Parathyroid adenoma (tissue), 2 donors: ENCODE measurements at regions not wholly inside any gene's neighbourhood (a gene's known extent, or its start where the extent isn't known, plus 50 kb on each side); places are given as distances from the start of the nearest gene placed in this dataset.

Source experiments
- H2AFZ ChIP-seq: fragments of 300-600 bp; sonication (generic); one replicate; pipeline ENCODE4 v1.7.0; 2017; ENCODE audit warnings: antibody characterized with exemption, mild to moderate bottlenecking
- H3K27ac ChIP-seq: fragments of 300-600 bp; sonication (generic); one replicate; pipeline ENCODE4 v1.7.0; 2017
- H3K27me3 ChIP-seq: fragments of 300-600 bp; sonication (generic); one replicate; pipeline ENCODE4 v1.7.0; 2017; ENCODE audit warnings: low read length; ENCODE audit not compliant: control insufficient read depth, insufficient read depth
- H3K36me3 ChIP-seq: fragments of 300-600 bp; sonication (generic); one replicate; pipeline ENCODE4 v1.7.0; 2017; ENCODE audit warnings: low read length; ENCODE audit not compliant: control insufficient read depth, insufficient read depth
- H3K4me1 ChIP-seq: fragments of 300-600 bp; sonication (generic); one replicate; pipeline ENCODE4 v1.7.0; 2017; ENCODE audit warnings: control low read depth
- H3K4me2 ChIP-seq: fragments of 300-600 bp; sonication (generic); one replicate; pipeline ENCODE4 v1.7.0; 2017; ENCODE audit warnings: low read length
- H3K4me3 ChIP-seq: fragments of 300-600 bp; sonication (generic); one replicate; pipeline ENCODE4 v1.7.0; 2017; ENCODE audit warnings: low read depth, low read length
- H3K79me2 ChIP-seq: fragments of 300-600 bp; sonication (generic); one replicate; pipeline ENCODE4 v1.7.0; 2017; ENCODE audit warnings: control low read depth
- H3K9ac ChIP-seq: fragments of 300-600 bp; sonication (generic); one replicate; pipeline ENCODE4 v1.7.0; 2017; ENCODE audit warnings: mild to moderate bottlenecking
- H3K9me3 ChIP-seq: fragments of 300-600 bp; sonication (generic); one replicate; pipeline ENCODE4 v1.7.0; 2017; ENCODE audit warnings: low read length; ENCODE audit not compliant: control insufficient read depth
- CTCF ChIP-seq: fragments of 300-600 bp; sonication (generic); IDR thresholded peaks from one replicate; pipeline ENCODE4 v1.7.0; 2017; ENCODE audit warnings: antibody characterized with exemption, mild to moderate bottlenecking
- donor health status: primary hyperparathyroidism.

- Histone ChIP-seq H2AFZ (no peak overlapping the region), H3K27ac (no peak overlapping the region), H3K4me2 (no peak overlapping the region), H3K27me3 (no peaks in the 10 kb centered on the region), H3K9ac (no peak overlapping the region), H3K36me3 (no peaks in the 10 kb centered on the region), H3K4me3 (no peak overlapping the region), H3K4me1 (no peaks in the 10 kb centered on the region), H3K9me3 (no peaks in the 10 kb centered on the region), H3K79me2 (no peaks in the 10 kb centered on the region)
- no peak for TF ChIP-seq CTCF
These were observed 61.3 kb upstream of the BARX2 start for GRCh38 chr11:129314371-129314770.

- H3K4me2 ChIP-seq: no peak overlapping the region
- H3K79me2 ChIP-seq: no peaks in the 10 kb centered on the region
- H3K27me3 ChIP-seq: no peaks in the 10 kb centered on the region
- H3K4me1 ChIP-seq: no peaks in the 10 kb centered on the region
- H3K9me3 ChIP-seq: no peaks in the 10 kb centered on the region
- no peak overlapping the region for H3K4me3 ChIP-seq
- no peak for TF ChIP-seq CTCF
- H3K36me3 ChIP-seq: no peaks in the 10 kb centered on the region
- H2AFZ ChIP-seq: no peak overlapping the region
- H3K27ac ChIP-seq: no peak overlapping the region
- H3K9ac ChIP-seq: no peak overlapping the region
These were observed 61.9 kb upstream of the BARX2 start for GRCh38 chr11:129313541-129314297.

- H3K27ac ChIP-seq: no peak overlapping the region
- TF ChIP-seq CTCF: no peak
- no peak overlapping the region for H2AFZ ChIP-seq
These were observed 62.7 kb upstream of the BARX2 start for GRCh38 chr11:129312730-129313503.

GRCh38 chr11:129308241-129308865, 67.3 kb upstream of the BARX2 start:
- H3K27ac ChIP-seq: no peak overlapping the region
- no peak overlapping the region for H3K4me3 ChIP-seq
- H2AFZ ChIP-seq: no peak overlapping the region
- TF ChIP-seq CTCF: no peak
- no peaks in the 10 kb centered on the region for H3K79me2 ChIP-seq
- H3K4me1 ChIP-seq: no peaks in the 10 kb centered on the region
- H3K9me3 ChIP-seq: no peaks in the 10 kb centered on the region
- H3K4me2 ChIP-seq: no peak overlapping the region
- no peaks in the 10 kb centered on the region for H3K36me3 ChIP-seq
- no peak overlapping the region for H3K9ac ChIP-seq
- no peaks in the 10 kb centered on the region for H3K27me3 ChIP-seq

More at GRCh38 chr11:129312730-129313503, 62.7 kb upstream of the BARX2 start:
- Histone ChIP-seq H3K79me2 (no peaks in the 10 kb centered on the region), H3K4me3 (no peak overlapping the region), H3K9ac (no peak overlapping the region), H3K4me1 (no peaks in the 10 kb centered on the region), H3K4me2 (no peak overlapping the region), H3K27me3 (no peaks in the 10 kb centered on the region), H3K9me3 (no peaks in the 10 kb centered on the region), H3K36me3 (no peaks in the 10 kb centered on the region)
